AG20443 (cell line): ENCODE measurements at regions not wholly inside any gene's neighbourhood (a gene's known extent, or its start where the extent isn't known, plus 50 kb on each side); places are given as distances from the start of the nearest gene placed in this dataset.

Experiments used
- DNase-seq: peaks from one replicate; pipeline ENCODE4 v3.0.0; 2012; ENCODE audit warnings: low spot score, mixed read lengths

DNA sequence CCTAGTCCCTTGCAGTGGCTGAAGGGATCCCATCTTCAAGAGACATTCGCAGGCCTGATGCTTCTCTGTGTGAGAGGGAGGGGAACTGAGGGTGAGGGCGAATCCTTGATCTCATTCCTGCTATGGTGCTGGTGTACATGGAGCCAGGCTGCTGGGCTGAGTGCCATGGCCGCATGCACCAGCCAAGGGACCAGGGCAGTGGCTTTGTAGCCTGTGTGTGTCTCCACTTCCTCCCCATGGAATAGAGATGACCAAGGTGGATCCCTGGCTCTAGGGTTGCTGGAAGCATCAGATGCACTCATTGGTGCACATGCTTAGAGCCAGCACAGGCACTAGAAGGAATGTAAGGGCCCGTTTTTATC lies 195.0 kb downstream of the FOXL1 start:
- no peak for DNase-seq

DNA sequence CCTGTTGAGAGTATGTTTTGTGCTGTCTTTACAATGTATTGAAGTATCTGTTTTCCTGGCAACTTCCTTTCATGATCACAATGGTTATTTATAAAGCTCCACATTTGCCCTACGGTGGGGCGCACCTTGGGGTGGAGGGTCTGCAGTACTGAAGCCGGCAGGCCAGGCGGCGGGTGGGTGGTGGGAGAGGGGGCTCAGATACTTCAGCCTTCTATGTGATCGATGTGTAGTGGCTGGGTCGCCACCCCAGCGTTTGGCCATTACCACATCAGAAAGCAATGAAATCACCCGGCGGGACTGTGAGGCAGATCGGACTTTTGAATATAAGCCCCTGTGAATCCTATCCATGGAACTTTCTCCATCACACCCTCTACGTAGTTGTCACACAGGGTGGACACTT lies 196.6 kb downstream of the FOXL1 start:
- no peak for DNase-seq

DNA sequence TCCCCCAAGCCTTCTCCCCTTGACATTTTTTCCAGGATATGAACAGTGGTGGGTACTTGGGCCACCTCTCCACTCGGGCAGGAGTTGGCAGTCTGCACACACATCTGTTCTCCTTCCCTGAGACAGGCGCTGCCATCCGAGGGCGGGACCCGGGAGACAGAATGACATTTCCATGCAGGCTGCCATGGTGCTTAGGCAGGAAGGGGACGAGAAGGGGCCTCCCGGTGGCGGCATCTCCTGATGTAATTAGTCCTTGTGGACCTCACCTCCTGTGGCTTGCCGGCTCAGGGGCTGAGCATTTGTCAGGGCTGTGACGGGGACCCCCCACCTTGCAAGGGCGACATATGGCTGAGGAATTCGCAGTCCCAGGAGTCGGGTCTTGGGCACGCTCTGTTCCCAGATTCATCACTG lies 197.2 kb downstream of the FOXL1 start:
- DNase-seq: no peak

DNA sequence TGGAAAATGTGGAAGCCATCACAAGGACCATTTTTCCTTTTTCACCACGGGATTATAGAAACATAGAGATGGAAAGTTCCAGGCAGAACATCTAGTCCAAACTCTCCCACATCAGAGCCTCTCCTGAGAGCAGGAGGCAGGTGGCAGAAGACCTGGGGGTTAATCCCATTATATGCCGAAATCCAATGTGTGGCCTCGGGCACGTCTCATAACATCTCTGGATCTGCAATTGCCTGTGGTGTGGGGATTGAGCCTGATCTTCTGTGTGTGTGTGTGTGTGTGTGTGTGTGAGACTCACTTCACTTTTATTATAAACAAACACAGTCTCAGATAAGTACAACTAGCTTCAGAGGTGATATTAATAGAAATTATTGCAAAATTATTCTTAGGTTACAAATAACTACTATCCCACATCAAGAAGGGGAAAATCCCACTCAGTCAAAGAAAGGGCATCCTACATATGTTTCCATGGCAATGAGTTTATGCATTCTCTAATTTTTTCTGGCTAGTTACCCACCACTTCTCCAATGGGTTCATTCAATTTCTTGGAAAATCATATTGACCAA lies 199.1 kb downstream of the FOXL1 start:
- DNase-seq: no peak

DNA sequence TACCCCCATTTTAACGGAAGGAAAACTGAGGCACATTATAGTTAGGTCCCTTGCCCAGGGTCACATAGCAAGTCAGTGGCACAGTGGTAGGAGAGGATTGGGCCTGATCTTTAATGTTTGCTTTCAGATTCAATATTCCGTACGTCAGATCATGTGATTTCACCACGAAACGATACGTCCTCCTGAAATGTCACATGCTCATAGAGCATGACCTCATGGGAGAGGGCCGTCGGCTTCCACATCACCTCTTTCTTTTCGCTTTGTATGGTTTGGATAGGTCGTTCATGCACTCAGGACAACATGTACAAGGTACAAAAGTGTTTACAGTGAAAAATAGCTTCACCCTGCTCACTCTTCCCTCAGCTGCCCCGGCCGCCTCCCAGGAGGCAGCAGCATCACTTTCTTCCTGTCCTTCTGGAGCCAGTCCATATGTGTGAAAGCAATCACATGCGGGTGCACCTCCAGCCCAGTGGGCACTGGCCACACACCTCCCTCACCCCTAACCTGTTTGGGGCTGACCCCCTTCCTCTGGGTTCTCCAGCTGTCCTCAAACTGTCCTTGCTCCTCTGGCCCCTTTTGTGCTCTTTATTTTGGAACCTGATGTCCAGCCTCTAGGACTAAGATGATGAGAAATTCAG lies 199.9 kb downstream of the FOXL1 start:
- DNase-seq: no peak

DNA sequence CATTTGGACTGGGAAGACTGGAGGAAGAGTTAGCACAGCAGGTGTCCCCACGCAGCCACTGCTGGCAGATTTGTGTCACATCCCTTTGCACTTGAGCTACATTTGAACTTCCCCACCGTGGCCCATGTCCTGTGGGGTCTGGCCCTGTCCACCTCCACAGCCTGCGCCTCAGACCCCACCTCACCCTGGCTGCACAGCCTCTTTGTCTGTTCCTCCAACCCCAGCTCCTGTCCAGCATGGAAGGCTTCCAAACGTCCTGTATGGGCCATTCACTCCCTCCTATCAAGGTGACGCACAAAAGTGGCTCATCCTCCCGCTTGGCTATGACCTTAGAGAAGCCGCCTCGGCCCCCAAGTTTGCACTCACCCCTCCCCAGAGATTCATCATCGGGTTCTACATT lies 200.6 kb downstream of the FOXL1 start:
- DNase-seq: no peak

DNA sequence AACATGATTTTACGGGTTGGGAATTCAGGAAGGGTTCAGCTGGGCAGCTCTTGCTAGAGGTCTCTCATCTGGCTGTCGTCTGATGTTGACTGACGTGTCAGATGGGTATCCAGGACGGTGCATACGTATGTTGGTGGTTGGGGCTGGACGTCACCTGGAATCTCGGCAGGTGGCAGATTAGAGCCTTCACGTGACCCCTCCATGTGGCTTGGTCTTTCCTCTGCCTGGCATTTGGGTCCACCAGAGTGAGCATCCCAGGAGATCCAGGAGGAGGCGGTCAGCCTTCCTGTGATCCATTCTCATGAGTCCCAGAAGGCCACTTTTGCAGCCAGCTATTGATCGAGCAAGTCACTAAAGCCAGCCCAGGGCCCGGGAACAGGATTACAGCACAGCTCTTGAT lies 202.7 kb downstream of the FOXL1 start:
- no peak for DNase-seq

DNA sequence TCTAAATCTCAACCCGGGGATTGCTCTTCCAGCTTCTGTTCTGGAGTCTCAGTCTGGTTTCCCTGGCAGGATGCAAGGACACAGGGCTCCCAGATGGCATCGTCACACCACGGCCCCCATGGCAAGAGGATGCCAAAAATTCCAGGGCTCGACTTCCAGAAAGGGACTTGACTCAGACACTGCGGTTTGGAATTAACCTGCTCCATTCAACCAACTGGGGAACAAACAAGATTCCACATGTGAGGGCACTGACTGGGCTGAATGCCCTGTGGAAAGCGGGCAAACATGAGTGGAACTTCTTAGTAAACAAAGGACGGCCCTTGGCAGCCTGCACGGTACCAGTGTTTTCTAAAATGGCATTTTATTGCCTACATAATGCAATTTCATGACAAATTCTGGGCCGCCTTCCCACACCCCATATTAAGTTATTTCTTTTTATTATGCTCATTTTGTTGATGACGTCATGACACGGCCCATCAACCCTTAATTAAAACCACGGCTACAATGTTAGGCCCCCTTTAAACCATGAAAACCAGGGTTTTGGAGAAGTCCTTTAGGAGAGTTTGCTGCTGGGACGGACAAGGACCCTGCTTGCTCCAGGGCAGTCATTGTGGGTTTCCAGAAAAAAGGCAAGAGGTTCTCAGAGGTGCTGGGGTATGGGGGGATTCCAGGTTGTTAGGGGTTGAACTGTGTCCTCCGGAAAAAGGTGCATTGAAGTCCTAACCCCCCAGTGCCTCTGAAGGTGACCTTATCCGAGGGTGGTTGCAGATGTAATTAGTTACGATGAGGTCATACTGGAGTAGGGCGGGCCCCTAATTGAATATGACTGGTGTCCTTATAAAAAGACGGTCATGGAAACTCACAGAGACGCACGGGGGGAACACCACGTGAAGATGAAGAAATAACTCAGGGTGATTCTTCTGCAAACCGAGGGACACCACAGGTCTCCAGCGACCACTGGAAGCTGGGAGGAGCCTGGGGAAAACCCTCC lies 205.6 kb downstream of the FOXL1 start:
- DNase-seq: peak; percentile 78

DNA sequence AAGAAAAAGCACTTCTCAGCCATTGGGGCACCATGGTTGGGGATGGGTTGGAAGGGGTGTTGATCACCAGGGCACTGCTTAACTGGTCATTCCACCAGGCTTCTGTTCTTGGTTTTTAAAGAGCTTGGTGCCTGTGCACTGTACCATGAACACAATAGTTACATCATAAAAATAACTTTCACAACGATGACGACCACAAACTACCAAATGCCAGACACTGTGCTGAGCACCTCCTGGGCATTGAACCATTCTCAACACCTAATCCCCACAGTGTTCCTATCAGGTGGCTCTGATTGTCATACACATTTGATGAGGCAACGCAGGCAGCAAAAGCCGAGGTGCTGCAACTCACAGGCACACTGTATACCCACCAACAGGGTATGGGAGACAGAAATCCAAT lies 208.0 kb downstream of the FOXL1 start:
- DNase-seq: no peak

DNA sequence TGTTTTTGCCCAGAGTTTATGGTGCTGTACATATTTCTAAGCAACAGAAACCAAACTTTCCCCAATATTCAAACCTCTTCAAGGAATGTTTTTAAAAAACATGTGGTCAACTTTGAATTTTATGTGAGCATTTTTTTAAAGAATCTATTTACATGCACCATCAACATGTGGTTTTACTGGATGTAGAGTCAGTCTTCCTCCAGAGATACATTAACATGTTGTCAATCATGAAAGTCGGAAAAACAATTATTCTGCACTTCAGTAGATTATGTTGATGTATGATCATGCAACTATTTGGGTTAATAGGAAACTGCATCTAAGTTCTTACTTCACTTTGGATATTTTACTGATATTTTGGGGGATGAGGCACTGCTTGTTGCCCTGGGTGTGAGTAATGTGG lies 208.6 kb downstream of the FOXL1 start:
- DNase-seq: no peak

DNA sequence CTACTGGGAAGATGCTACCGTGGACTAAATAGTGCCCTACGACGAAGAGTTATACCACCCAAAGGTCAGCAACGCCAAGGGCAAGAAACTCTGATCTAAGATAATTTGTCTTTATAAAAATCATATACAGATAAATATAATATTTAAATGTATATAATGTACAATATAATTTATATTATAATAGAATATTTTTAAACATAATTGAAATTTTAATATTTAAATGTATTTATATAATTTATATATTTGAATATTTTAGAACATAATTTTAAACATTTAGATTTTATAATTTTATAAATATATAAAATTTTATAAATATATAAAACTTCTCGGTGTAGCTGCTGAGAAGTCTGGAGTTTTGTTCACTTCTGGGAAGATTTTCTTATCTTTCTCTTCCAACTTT lies 209.2 kb downstream of the FOXL1 start:
- no peak for DNase-seq

DNA sequence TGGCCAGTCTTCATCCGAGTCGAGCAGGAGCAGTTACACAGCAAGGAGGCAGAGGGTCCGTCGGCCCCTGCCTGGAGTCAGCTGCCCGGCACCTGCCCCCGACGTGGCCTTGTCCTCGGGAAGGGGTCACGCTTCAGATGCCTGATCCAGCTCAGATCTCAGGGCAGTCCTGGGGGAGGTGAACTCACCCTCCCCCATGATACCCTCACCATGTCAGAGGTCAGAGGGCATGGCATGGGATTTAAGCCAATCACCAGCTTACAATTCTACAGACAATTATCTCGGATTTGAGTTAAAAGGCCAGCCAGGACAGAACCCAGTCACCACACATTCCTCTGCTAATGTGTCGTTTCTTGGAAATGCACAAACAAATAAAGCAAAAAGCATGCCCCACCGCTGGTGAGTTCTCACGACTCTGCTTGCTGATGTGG lies 211.3 kb downstream of the FOXL1 start:
- DNase-seq: peak; percentile 78

DNA sequence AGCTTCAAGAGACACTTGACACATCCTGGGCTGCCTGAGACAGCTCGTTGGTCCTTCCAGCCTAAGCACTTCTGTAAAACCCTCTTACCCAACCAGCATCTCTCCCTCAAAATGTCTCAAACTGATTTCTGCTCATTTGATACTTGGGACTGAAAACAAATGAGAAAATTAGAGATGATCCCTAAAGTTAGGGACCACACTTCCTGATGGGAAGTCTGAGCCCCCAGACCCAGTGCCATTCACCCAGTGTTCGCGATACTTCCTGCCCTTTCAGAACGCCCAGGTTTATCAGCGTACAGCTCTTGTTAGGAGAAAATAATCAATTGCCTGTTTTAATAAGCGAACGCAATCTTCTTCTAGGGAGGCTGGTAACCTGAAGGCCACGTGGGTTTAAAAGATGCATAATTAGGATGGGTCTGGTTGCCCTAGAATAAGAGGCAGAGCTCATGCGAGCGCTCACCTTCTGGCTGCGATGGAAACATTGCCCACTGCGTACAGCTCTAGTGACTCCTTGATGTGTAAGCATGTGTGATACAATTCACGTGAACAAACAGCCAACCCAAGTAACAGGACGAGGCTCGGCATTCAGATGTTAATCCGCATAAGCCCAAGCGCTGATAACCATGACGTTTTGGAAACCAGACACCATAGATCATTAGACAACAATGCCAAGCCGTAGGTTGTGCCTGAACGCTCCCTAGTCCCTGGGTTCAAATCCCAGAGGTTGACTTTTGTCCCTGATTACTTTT lies 213.1 kb downstream of the FOXL1 start:
- no peak for DNase-seq

DNA sequence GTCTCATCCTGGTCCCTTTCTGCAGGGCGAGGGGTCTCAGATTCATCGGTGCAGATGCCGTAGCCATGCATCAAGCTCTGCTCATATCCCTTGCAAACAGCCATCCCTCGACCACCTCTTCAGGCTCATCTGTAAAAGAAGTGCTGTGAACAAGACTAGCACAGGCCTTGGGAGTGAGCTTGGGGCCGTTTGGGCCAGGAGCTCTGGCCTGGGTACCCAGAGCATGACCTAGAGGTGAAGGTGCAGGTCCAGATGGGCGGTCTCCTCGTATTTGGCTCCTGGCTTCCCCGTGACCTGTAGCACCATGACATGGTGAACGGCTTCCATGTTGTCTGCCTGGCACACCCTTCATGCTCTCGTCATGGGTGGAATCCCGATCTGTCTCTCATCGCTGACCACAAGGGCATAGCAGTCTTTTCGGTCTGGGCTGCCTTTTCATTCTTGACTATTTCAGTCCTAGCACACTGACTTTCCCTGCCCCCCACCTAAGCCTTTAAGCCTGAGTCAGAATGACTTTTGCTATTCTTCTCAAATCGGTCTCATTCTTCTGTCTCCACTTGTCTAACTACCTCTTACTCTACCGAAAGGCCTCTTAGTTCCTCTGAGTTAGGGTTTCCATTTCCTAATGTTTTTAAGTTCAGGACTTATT lies 216.0 kb downstream of the FOXL1 start:
- DNase-seq: no peak

DNA sequence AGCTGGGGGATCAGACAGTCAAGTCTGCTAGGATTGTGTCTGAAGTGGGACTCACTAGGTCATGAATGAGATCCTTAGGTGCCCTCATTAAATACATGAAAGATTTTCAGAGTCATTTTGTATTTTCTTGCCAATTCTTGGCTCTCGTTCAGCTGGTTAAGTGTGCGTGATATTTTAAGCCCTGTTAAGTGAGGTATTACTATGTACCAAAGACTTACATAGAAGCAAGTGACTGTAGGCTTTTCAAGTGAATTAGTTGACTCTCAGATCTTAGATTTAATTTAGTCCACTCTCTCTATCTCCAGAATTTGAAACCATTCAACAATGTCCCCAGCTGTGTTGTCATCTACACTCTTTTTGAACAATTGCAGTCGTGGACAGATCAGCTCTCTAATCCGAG lies 219.4 kb downstream of the FOXL1 start:
- DNase-seq: no peak

DNA sequence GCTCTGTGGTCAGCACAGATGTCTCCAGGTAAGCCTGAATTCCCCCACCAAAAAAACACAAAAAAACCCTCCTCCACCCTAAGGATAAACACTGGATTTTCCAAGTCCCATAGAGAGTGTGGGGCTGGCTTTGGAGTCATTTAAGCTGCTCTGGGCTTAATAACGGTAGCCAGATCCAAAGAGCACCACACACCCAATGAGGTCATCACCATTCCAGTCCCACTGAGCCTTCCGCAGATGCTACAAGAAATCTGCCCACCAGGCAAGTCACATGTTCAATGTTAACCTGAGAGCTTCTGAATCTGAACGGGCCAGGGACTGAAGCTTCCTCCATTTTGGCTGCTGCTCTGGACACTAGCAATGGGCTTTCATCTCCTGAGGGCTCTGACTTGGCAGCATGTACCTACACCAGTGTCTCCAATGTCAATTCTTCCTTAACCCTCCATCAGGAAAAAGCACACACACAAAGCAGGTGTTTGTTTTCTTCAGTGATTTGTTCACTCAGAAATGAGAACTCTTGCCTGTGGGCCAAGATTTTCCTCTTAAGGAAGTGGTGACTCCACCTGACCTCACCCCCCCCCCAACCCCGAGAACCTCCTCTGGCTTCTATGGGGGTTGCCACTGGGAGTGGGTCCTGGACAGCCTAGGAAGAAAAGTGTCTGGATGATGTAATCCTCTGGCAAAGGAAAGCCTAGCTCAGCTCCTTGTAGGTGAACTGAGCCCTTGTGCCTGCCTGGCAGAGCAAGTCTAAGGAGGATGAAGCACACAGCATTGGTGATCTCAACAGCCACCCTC lies 220.1 kb downstream of the FOXL1 start:
- DNase-seq: peak; percentile 35

DNA sequence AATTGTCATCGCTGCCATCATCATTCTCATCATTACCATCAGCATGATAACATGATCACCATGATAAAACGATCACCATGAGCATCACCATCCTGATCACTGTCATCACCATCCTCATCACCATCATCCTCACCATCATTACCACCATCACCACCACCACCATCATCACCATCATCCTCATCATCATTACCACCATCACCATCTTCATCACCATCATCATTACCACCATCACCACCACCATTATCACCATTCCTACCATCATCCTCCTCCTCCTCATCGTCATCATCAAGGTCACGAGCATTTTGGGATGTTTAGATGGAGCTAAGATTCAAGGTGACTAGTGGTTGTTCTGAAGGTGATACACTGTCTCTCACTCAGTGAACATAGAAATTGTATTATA lies 221.0 kb downstream of the FOXL1 start:
- no peak for DNase-seq

DNA sequence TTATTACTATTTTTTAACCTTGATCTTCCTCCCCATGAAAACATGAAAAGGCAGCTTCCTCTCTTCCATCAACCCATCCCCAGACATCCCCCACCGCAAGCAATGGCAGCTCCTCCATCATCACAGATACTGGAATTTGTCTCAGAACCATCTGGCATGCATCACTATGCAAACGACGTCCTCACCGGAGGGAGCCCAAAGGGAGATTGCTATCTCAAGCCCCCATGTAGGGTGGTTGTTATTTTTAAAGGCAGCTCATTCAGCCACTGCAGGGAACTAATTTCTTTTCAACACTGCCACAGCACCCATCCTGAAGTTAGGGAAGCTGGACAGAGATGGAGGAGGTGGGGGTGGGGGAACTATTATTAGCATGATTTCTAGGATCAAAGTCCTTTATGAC lies 222.5 kb downstream of the FOXL1 start:
- no peak for DNase-seq

DNA sequence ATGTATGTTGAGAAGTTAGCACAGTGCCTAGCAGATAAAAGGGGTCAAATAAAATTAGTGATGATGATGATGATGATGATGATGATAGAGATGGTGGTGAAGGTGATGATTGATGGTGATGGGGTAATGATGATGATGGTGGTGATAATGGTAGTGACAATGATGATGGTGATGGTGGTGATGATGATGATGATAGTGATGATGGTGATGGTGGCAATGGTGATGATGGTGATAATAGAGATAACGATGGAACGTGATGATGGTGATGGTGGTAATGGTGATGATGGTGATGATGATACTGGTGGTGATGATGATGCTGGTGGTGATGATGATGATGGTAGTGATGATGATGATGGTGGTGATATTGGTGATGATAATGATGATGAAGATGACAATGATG lies 223.7 kb downstream of the FOXL1 start:
- DNase-seq: no peak

DNA sequence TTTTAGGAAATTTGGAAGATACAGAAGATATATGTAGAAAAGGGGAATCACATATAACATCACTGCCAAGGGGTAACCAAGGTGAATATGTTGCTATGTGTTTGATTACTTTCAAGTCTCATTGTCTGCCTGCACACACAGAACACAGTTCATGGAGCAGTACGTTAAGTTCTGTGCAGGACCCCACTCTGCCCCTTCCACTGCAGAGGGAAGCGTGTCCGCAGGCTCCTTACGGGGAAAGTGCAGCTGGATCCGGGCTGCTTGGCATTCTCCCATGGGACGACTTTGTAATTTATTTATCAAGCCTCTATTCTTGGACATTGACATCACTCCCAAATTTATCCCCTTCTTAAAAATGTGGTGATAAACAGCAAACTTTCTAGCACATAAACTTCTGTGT lies 226.8 kb downstream of the FOXL1 start:
- no peak for DNase-seq

DNA sequence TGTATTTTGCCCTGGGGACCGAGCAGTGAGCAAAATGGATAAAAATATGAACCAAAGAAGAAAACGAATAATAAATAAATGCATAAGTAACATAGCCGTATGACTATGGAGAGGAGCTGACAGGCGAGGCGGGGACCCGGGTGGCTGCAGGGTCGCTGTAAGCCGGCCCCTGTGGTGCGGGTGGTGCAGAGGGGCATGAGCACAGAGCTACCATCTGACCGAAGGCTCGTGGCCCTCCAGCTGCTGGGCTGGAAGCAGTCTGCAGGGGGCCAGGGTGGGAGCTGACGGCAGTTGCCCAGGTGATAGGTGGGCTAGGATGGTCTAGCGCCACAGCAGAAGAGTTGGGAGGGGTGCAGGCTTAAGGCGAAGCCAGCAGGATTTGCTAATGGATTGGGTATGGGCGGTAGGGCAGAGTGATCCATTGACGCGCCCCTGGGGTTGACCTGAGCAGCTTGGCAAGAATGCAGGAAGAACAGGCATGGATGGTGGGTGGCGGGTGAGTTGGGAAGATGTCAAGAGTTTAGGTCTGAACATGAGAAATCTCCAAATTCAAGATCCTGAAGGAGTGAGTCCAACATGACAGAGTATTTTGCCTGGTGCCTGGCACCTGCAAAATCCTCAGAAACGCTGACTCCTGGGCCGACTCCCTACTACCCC lies 228.0 kb downstream of the FOXL1 start:
- DNase-seq: no peak
